HL-60 (cell line): ENCODE measurements at regions not wholly inside any gene's neighbourhood (a gene's known extent, or its start where the extent isn't known, plus 50 kb on each side); places are given as distances from the start of the nearest gene placed in this dataset.
"Not testable (repeated sequence)": the region's sequence is repeated elsewhere in the genome, so short reads cannot be mapped to it uniquely, and the experiment has no call there.

Source experiments
- CTCF ChIP-seq: IDR thresholded peaks from one replicate; pipeline ENCODE4 v1.5.1; 2011; ENCODE audit warnings: low read length, control low read depth, inconsistent platforms; ENCODE audit not compliant: insufficient read depth
- POLR2AphosphoS5 ChIP-seq: IDR thresholded peaks from 2 replicates; pipeline ENCODE4 v1.6.1; 2012; ENCODE audit warnings: low read depth
- REST ChIP-seq: IDR thresholded peaks from 2 replicates; pipeline ENCODE4 v1.6.1; 2012; ENCODE audit warnings: low read depth; ENCODE audit not compliant: insufficient replicate concordance

- not testable (repeated sequence) for TF ChIP-seq POLR2AphosphoS5, CTCF, REST
Measured at GRCh38 chr3:74985028-74985904, 370.8 kb upstream of the CNTN3 start.
